Panc1 (cell line): ENCODE measurements at regions not wholly inside any gene's neighbourhood (a gene's known extent, or its start where the extent isn't known, plus 50 kb on each side); places are given as distances from the start of the nearest gene placed in this dataset.

ENCODE experiments used
- ATAC-seq: fragments of 200-7000 bp; cut with Tn5 transposase; 2 replicates; pipeline ENCODE4 v1.9.1; 2020; ENCODE audit warnings: mild to moderate bottlenecking, moderate library complexity
- BruUV-seq: library from RNA; stranded (reverse); fragments of 400-500 nt; replicated peaks from 2 replicates; lab custom pipeline; 2021; lab: Mats Ljungman, UMichigan
- CTCF ChIA-PET: fragments of 300-600 bp; sonication (Branson Sonifier 250); formaldehyde crosslinking; loops from one replicate; lab custom pipeline; 2022; ENCODE audit warnings: antibody characterized with exemption; lab: Charles Lee
- POLR2A ChIA-PET: fragments of 300-600 bp; sonication (Branson Sonifier 250); formaldehyde crosslinking; loops from one replicate; lab custom pipeline; 2022; ENCODE audit warnings: antibody characterized with exemption; lab: Charles Lee
- DNase-seq: peaks from one replicate; pipeline ENCODE4 v3.0.0-alpha.2; 2010; ENCODE audit warnings: low read depth, low spot score
- H3K27ac ChIP-seq: 2 replicates; pipeline ENCODE4 v1.5.1; 2011; ENCODE audit warnings: mild to moderate bottlenecking, low read length, inconsistent platforms
- H3K27me3 ChIP-seq: fragments of 200-500 bp; sonication (Bioruptor generic); 2 replicates; pipeline ENCODE4 v1.6.0; 2014; ENCODE audit warnings: low read length, inconsistent platforms; ENCODE audit not compliant: control insufficient read depth, insufficient read depth
- H3K36me3 ChIP-seq: fragments of 200-500 bp; sonication (Bioruptor generic); 2 replicates; pipeline ENCODE4 v1.5.1; 2014; ENCODE audit warnings: inconsistent platforms, mild to moderate bottlenecking, low read length, moderate library complexity; ENCODE audit not compliant: control insufficient read depth, insufficient read depth
- H3K4me1 ChIP-seq: 2 replicates; pipeline ENCODE4 v1.5.1; 2011; ENCODE audit warnings: inconsistent platforms, mild to moderate bottlenecking, low read length, moderate library complexity; ENCODE audit not compliant: control insufficient read depth, insufficient read depth
- H3K4me3 ChIP-seq, 2 experiments: 2 replicates each; pipeline ENCODE4 v1.5.1; 2011 to 2012; ENCODE audit warnings: low read depth in 2 of 2, low read length in 2 of 2, mild to moderate bottlenecking in 2 of 2, inconsistent platforms in 1 of 2, moderate library complexity in 1 of 2
- H3K9me3 ChIP-seq: fragments of 200-500 bp; sonication (Bioruptor generic); 2 replicates; pipeline ENCODE4 v1.5.1; 2014; ENCODE audit warnings: low read depth, mild to moderate bottlenecking, inconsistent platforms, low read length, moderate library complexity; ENCODE audit not compliant: control insufficient read depth, insufficient read depth
- CTCF ChIP-seq: fragments of 450-650 bp; IDR thresholded peaks from 2 replicates; pipeline ENCODE4 v1.5.1; 2017; ENCODE audit warnings: mild to moderate bottlenecking
- POLR2AphosphoS5 ChIP-seq: IDR thresholded peaks from 2 replicates; pipeline ENCODE4 v1.6.1; 2012; ENCODE audit warnings: mild to moderate bottlenecking, low read depth, low read length, moderate library complexity
- REST ChIP-seq, 2 experiments: IDR thresholded peaks; 2 replicates each; pipeline ENCODE4 v1.6.1; 2011 to 2012; ENCODE audit warnings: low read depth in 2 of 2, control low read depth in 1 of 2, low read length in 1 of 2, mild to moderate bottlenecking in 1 of 2, moderate library complexity in 1 of 2; ENCODE audit not compliant: insufficient read depth in 1 of 2
- SIN3A ChIP-seq: IDR thresholded peaks from 2 replicates; pipeline ENCODE4 v1.6.1; 2012; ENCODE audit warnings: low read depth, mild to moderate bottlenecking, low read length, moderate library complexity, borderline replicate concordance; ENCODE audit not compliant: insufficient read depth
- TCF7L2 ChIP-seq: IDR thresholded peaks from 2 replicates; pipeline ENCODE4 v1.6.1; 2011; ENCODE audit warnings: mild to moderate bottlenecking, low read depth, low read length, inconsistent platforms
- in situ Hi-C: cut with HindIII; loops from 2 replicates; pipeline ENCODE4 v1.10.0; 2016; ENCODE audit warnings: low sequenced_read_pairs, low pct_unique_long_range_greater_than_20kb
- intact Hi-C: fragments of 100-400 bp; cut with micrococcal nuclease; formaldehyde crosslinking; loops from one replicate; pipeline ENCODE4 v1.10.0; 2022; ENCODE audit not compliant: unreplicated experiment

DNA sequence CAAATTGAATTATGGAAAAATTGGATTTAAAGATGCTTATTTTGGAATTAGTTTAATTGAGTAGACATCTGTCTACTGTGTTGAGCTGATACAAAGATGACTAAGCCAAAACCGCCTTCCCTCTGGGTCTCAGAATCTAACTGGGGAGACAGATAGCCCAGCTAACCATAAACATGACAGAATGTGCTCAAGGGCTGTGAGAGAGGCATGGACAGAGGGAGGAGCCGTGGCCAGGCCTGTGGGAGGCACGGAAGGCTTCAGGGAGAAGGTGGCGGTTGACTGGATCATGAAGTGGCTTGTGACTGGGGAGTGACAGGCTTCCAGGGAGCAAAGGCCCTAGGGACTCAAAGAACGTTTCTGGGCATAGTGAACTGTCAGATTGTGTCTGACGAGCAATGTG is 74.6 kb downstream of the DACT1 start:
- Histone ChIP-seq H3K36me3 (no peaks in the 10 kb centered on the region), H3K4me3 (no peak overlapping the region), H3K9me3 (no peaks in the 10 kb centered on the region), H3K4me1 (no peaks in the 10 kb centered on the region), H3K27ac (no peak overlapping the region), H3K27me3 (no peaks in the 10 kb centered on the region)
- in situ Hi-C loops, result no loop called here
- intact Hi-C loops, result no loop called here
- POLR2A ChIA-PET, result no interaction called here
- no peak for TF ChIP-seq TCF7L2
- no peak for TF ChIP-seq REST (IDR thresholded peaks at IDR 0.05; ENCODE audit: insufficient read depth in 1 of 2, low read depth in 2 of 2, low read length in 1 of 2)
- TF ChIP-seq POLR2AphosphoS5, result no peak
- no peak for TF ChIP-seq CTCF
- no peak for TF ChIP-seq SIN3A
- ATAC-seq, result no peak
- BruUV-seq, result no TSS peak
- no peak for DNase-seq
- CTCF ChIA-PET, result no interaction called here

GRCh38 chr14:58713677-58714076 is 75.9 kb downstream of the DACT1 start:
- H3K4me3 ChIP-seq, result no peak overlapping the region
- no peak overlapping the region for H3K27ac ChIP-seq
- ATAC-seq (no peak), DNase-seq (no peak)
- in situ Hi-C loops, result no loop called here
- H3K27me3 ChIP-seq, result no peaks in the 10 kb centered on the region
- no TSS peak for BruUV-seq
- no peaks in the 10 kb centered on the region for H3K36me3 ChIP-seq
- no peaks in the 10 kb centered on the region for H3K4me1 ChIP-seq
- H3K9me3 ChIP-seq, result no peaks in the 10 kb centered on the region
- intact Hi-C loops, result no loop called here
- CTCF ChIA-PET, result no interaction called here
- POLR2A ChIA-PET, result no interaction called here
- TF ChIP-seq SIN3A, result no peak
- TF ChIP-seq POLR2AphosphoS5, result no peak
- TF ChIP-seq CTCF, result no peak
- no peak for TF ChIP-seq TCF7L2
- no peak for TF ChIP-seq REST (IDR thresholded peaks at IDR 0.05; ENCODE audit: insufficient read depth in 1 of 2, low read depth in 2 of 2, low read length in 1 of 2)
